ENCODE measurements at regions not wholly inside any gene's neighbourhood (a gene's known extent, or its start where the extent isn't known, plus 50 kb on each side); places are given as distances from the start of the nearest gene placed in this dataset.

GRCh38 chr2:103151046-103151445, 389.2 kb downstream of the TMEM182 start:
- Histone ChIP-seq H3K27me3 (ENCODE audit: control insufficient read depth, insufficient read depth, low read length) (no peaks in the 10 kb centered on the region), H3K36me3 (ENCODE audit: control insufficient read depth, insufficient read depth, low read length) (no peaks in the 10 kb centered on the region), H3K4me3 (ENCODE audit: low read depth, low read length) (no peak overlapping the region)
- no peak for TF ChIP-seq CTCF (IDR thresholded peaks at IDR 0.05; ENCODE audit: insufficient read depth, low read length, severe bottlenecking)
- FAIRE-seq (no peak), DNase-seq (ENCODE audit: low read depth) (no peak)

- TF ChIP-seq CTCF (IDR thresholded peaks at IDR 0.05; ENCODE audit: insufficient read depth, low read length, severe bottlenecking): no peak
- DNase-seq (ENCODE audit: low read depth) (no peak), FAIRE-seq (no peak)
- Histone ChIP-seq H3K4me3 (ENCODE audit: low read depth, low read length) (no peak overlapping the region), H3K27me3 (ENCODE audit: control insufficient read depth, insufficient read depth, low read length) (no peaks in the 10 kb centered on the region), H3K36me3 (ENCODE audit: control insufficient read depth, insufficient read depth, low read length) (no peaks in the 10 kb centered on the region)
Measured at GRCh38 chr2:103152556-103152955, 390.7 kb downstream of the TMEM182 start.

GRCh38 chr2:103153580-103154284, 391.9 kb downstream of the TMEM182 start:
- no peaks in the 10 kb centered on the region for H3K27me3 ChIP-seq (ENCODE audit: control insufficient read depth, insufficient read depth, low read length)
- TF ChIP-seq CTCF (IDR thresholded peaks at IDR 0.05; ENCODE audit: insufficient read depth, low read length, severe bottlenecking): no peak
- no peak for FAIRE-seq

GRCh38 chr2:103155308-103155707, 393.5 kb downstream of the TMEM182 start:
- no peak for FAIRE-seq
- Histone ChIP-seq H3K27me3 (ENCODE audit: control insufficient read depth, insufficient read depth, low read length) (no peaks in the 10 kb centered on the region), H3K36me3 (ENCODE audit: control insufficient read depth, insufficient read depth, low read length) (no peaks in the 10 kb centered on the region), H3K4me3 (ENCODE audit: low read depth, low read length) (no peak overlapping the region)
- no peak for DNase-seq (ENCODE audit: low read depth)
- no peak for TF ChIP-seq CTCF (IDR thresholded peaks at IDR 0.05; ENCODE audit: insufficient read depth, low read length, severe bottlenecking)

More at GRCh38 chr2:103153580-103154284, 391.9 kb downstream of the TMEM182 start:
- Histone ChIP-seq H3K4me3 (ENCODE audit: low read depth, low read length) (no peak overlapping the region), H3K36me3 (ENCODE audit: control insufficient read depth, insufficient read depth, low read length) (no peaks in the 10 kb centered on the region)
- DNase-seq (ENCODE audit: low read depth): no peak

- no peaks in the 10 kb centered on the region for H3K27me3 ChIP-seq (ENCODE audit: control insufficient read depth, insufficient read depth, low read length)
- no peak for TF ChIP-seq CTCF (IDR thresholded peaks at IDR 0.05; ENCODE audit: insufficient read depth, low read length, severe bottlenecking)
Measured at GRCh38 chr2:103159018-103159417, 397.2 kb downstream of the TMEM182 start.

More at GRCh38 chr2:103159018-103159417, 397.2 kb downstream of the TMEM182 start:
- no peak for DNase-seq (ENCODE audit: low read depth)
- no peak for FAIRE-seq
- Histone ChIP-seq H3K4me3 (ENCODE audit: low read depth, low read length) (no peak overlapping the region), H3K36me3 (ENCODE audit: control insufficient read depth, insufficient read depth, low read length) (no peaks in the 10 kb centered on the region)

All from bronchial epithelial cell (primary cell).